Activated naive CD4-positive, alpha-beta T cell treated with anti-CD3 and anti-CD28 coated beads for 36 hours (primary cell): ENCODE measurements at regions not wholly inside any gene's neighbourhood (a gene's known extent, or its start where the extent isn't known, plus 50 kb on each side); places are given as distances from the start of the nearest gene placed in this dataset.

ENCODE experiments used
- CTCF ChIA-PET: fragments of 350-600 bp; sonication (Branson Sonifier 250); formaldehyde crosslinking; loops from one replicate; lab custom pipeline; 2021; ENCODE audit warnings: antibody characterized with exemption; lab: Charles Lee
- DNase-seq: peaks from one replicate; pipeline ENCODE4 v3.0.0-alpha.2; 2020
- H3K27ac Mint-ChIP-seq: one replicate; pipeline ENCODE4 v1.8.0; 2021; ENCODE audit warnings: mild to moderate bottlenecking, mixed read lengths
- H3K27me3 Mint-ChIP-seq: one replicate; pipeline ENCODE4 v1.8.0; 2021; ENCODE audit warnings: low read depth, mixed read lengths
- H3K36me3 Mint-ChIP-seq: one replicate; pipeline ENCODE4 v1.8.0; 2021; ENCODE audit warnings: low read depth, mixed read lengths
- H3K4me1 Mint-ChIP-seq: one replicate; pipeline ENCODE4 v1.8.0; 2021; ENCODE audit warnings: low read depth, mixed read lengths
- H3K4me3 Mint-ChIP-seq: one replicate; pipeline ENCODE4 v1.8.0; 2021; ENCODE audit warnings: mild to moderate bottlenecking, moderate library complexity, mixed read lengths
- H3K9me3 Mint-ChIP-seq: one replicate; pipeline ENCODE4 v1.8.0; 2021; ENCODE audit warnings: mixed read lengths
- intact Hi-C: fragments of 100-400 bp; cut with micrococcal nuclease; formaldehyde crosslinking; loops from one replicate; pipeline ENCODE4 v1.15.1; 2023

DNA sequence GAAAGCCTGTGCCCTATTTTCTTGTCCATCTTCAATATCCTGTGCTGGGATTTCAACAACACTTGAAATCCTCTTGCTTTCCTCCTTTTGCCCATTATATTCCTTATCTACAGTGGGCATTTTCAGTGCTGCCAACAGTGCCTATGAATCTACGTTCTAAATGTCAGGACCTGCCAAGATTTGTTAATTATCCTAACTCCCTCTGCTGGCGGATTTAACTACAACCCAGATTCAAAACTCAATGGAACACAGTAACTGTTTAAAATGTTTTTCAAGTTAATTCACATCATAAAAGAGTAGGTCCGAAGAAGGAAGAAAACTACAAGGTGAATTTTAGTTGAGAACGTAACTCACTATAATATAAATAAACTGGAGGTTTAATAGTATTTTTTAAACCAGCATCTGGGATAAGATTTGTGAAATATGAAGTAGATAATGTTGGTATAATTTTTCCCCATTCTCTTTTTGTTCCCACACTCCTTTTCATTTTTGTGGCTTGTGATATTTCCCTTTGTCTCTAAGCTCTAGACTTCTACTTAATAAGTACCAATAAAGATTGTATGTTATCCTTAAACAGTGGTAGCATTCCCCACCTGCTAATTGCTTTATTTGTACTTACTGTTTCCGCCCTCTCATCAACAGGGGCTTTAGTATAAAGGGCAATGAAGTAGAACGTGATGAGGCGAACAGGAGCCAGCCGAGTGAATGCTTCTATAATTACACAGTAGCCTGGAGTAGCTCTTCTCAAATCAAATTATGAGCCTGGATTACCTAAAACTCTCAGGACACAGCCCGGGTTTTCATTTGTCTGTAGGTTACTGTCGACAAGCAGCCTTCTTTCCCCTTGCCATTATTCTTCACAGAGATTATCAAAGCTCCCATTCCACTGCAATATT lies 302.5 kb upstream of the ATP11B start:
- no peak overlapping the region for H3K4me3 Mint-ChIP-seq
- H3K27ac Mint-ChIP-seq, result no peak overlapping the region
- no peaks in the 10 kb centered on the region for H3K36me3 Mint-ChIP-seq
- no peak for DNase-seq
- CTCF ChIA-PET, result no interaction called here
- no peaks in the 10 kb centered on the region for H3K9me3 Mint-ChIP-seq
- no peaks in the 10 kb centered on the region for H3K4me1 Mint-ChIP-seq
- intact Hi-C loops, result loop anchor here (2.0 kb wide), 1 partner anchor 782 kb away; no protein-coding TSS in a partner anchor
- H3K27me3 Mint-ChIP-seq, result no peaks in the 10 kb centered on the region

- intact Hi-C loops, result loop anchor here (2.0 kb wide), 1 partner anchor 783 kb away; no protein-coding TSS in a partner anchor
- Mint-ChIP-seq H3K36me3 (no peaks in the 10 kb centered on the region), H3K4me3 (no peak overlapping the region), H3K9me3 (no peaks in the 10 kb centered on the region), H3K27ac (no peak overlapping the region), H3K4me1 (no peaks in the 10 kb centered on the region), H3K27me3 (no peaks in the 10 kb centered on the region)
- CTCF ChIA-PET, result no interaction called here
- DNase-seq, result no peak
Measured at GRCh38 chr3:182491577-182491976, 301.7 kb upstream of the ATP11B start.

GRCh38 chr3:182492536-182492935 lies 300.8 kb upstream of the ATP11B start:
- no peaks in the 10 kb centered on the region for H3K9me3 Mint-ChIP-seq
- no peak overlapping the region for H3K4me3 Mint-ChIP-seq
- intact Hi-C loops, result no loop called here
- no peaks in the 10 kb centered on the region for H3K36me3 Mint-ChIP-seq
- H3K4me1 Mint-ChIP-seq, result no peaks in the 10 kb centered on the region
- H3K27ac Mint-ChIP-seq, result no peak overlapping the region
- no peaks in the 10 kb centered on the region for H3K27me3 Mint-ChIP-seq
- DNase-seq, result no peak
- CTCF ChIA-PET, result no interaction called here

DNA sequence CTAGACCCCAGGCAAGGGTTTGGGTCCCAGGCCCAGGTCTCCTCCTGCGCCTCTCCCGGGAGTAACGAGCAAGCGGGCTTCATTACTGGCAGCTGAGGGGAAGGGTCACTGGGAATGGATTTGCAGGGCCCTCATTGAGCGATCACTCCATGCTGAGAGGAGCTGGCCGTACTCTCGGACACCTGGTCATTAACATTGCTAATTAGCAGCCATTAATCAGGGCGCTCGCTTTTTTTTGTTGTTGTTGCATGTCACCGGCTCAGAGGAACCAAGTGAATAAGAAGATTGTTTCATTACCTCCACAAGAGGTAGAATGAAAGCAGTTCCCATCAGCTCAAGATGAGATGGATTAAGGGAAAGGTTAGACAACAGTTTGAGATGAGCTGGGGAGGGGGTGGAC lies 293.0 kb upstream of the ATP11B start:
- Mint-ChIP-seq H3K4me1 (no peaks in the 10 kb centered on the region), H3K9me3 (no peaks in the 10 kb centered on the region), H3K27me3 (no peaks in the 10 kb centered on the region), H3K36me3 (no peaks in the 10 kb centered on the region), H3K4me3 (no peak overlapping the region), H3K27ac (no peak overlapping the region)
- DNase-seq, result no peak
- CTCF ChIA-PET, result interaction anchor here (0.5 to 1.1 kb wide), 2 partner anchors 127 to 734 kb away, joined by 3 read pairs; no protein-coding TSS in a partner anchor
- intact Hi-C loops, result loop anchor here (10.0 kb wide), 1 partner anchor 185 kb away; no protein-coding TSS in a partner anchor

- Mint-ChIP-seq H3K36me3 (no peaks in the 10 kb centered on the region), H3K4me3 (no peak overlapping the region), H3K9me3 (no peaks in the 10 kb centered on the region), H3K27me3 (no peaks in the 10 kb centered on the region), H3K27ac (no peak overlapping the region), H3K4me1 (no peaks in the 10 kb centered on the region)
- CTCF ChIA-PET, result no interaction called here
- intact Hi-C loops, result loop anchor here (10.0 kb wide), 1 partner anchor 183 kb away; no protein-coding TSS in a partner anchor
- no peak for DNase-seq
Measured at GRCh38 chr3:182501856-182502255, 291.4 kb upstream of the ATP11B start.

- Mint-ChIP-seq H3K36me3 (no peaks in the 10 kb centered on the region), H3K4me3 (no peak overlapping the region), H3K27ac (no peak overlapping the region), H3K4me1 (no peaks in the 10 kb centered on the region), H3K9me3 (no peaks in the 10 kb centered on the region), H3K27me3 (no peaks in the 10 kb centered on the region)
- intact Hi-C loops, result loop anchor here (10.0 kb wide), 1 partner anchor 181 kb away; no protein-coding TSS in a partner anchor
- no peak for DNase-seq
- CTCF ChIA-PET, result interaction anchor here (1.0 kb wide), 1 partner anchor 14 kb away, joined by 4 read pairs; no protein-coding TSS in a partner anchor
Measured at GRCh38 chr3:182503401-182503800, 289.9 kb upstream of the ATP11B start.

- Mint-ChIP-seq H3K36me3 (no peaks in the 10 kb centered on the region), H3K4me3 (no peak overlapping the region), H3K27ac (no peak overlapping the region), H3K4me1 (no peaks in the 10 kb centered on the region), H3K27me3 (no peaks in the 10 kb centered on the region), H3K9me3 (no peaks in the 10 kb centered on the region)
- CTCF ChIA-PET, result interaction anchor here (0.7 kb wide), 1 partner anchor 488 kb away, joined by 5 read pairs; no protein-coding TSS in a partner anchor
- no peak for DNase-seq
- intact Hi-C loops, result loop anchor here (10.0 kb wide), 1 partner anchor 176 kb away; no protein-coding TSS in a partner anchor
Measured at GRCh38 chr3:182508919-182509711, 284.2 kb upstream of the ATP11B start.

DNA sequence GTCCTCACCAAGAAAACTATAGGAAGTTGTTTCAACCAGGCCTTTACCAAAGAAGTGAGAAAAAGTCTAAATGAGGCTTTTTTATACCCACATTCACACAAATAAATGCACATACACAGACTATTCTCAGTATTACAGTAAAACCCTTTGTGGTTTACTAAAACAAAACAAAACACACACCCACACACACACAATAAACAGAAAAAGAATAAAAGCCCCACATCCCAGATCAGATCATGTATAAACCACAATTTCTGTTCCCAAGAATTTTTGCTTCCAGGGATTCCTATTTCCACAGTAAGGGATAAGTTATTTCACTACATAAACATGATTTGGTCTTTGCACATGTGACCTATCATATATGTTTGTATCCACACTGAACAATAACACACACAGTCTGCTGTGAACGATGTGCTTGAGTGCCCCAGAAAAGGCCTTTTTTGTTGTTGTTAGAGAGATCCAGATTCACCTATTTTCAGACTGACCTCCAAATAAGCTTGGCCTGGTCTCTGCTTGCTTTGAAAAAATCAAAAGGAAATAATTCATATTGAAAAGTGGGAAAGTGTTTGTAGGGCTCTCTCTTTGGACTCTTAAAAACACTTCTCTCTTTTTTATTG lies 283.4 kb upstream of the ATP11B start:
- Mint-ChIP-seq H3K9me3 (no peaks in the 10 kb centered on the region), H3K36me3 (no peaks in the 10 kb centered on the region), H3K4me3 (no peak overlapping the region), H3K27ac (no peak overlapping the region), H3K4me1 (no peaks in the 10 kb centered on the region), H3K27me3 (no peaks in the 10 kb centered on the region)
- intact Hi-C loops, result loop anchor here (10.0 kb wide), 1 partner anchor 175 kb away; no protein-coding TSS in a partner anchor
- CTCF ChIA-PET, result no interaction called here
- no peak for DNase-seq

GRCh38 chr3:182514236-182514964 lies 278.9 kb upstream of the ATP11B start:
- Mint-ChIP-seq H3K36me3 (no peaks in the 10 kb centered on the region), H3K4me1 (no peaks in the 10 kb centered on the region), H3K27ac (no peak overlapping the region), H3K9me3 (no peaks in the 10 kb centered on the region), H3K27me3 (no peaks in the 10 kb centered on the region), H3K4me3 (no peak overlapping the region)
- CTCF ChIA-PET, result no interaction called here
- intact Hi-C loops, result no loop called here
- no peak for DNase-seq

DNA sequence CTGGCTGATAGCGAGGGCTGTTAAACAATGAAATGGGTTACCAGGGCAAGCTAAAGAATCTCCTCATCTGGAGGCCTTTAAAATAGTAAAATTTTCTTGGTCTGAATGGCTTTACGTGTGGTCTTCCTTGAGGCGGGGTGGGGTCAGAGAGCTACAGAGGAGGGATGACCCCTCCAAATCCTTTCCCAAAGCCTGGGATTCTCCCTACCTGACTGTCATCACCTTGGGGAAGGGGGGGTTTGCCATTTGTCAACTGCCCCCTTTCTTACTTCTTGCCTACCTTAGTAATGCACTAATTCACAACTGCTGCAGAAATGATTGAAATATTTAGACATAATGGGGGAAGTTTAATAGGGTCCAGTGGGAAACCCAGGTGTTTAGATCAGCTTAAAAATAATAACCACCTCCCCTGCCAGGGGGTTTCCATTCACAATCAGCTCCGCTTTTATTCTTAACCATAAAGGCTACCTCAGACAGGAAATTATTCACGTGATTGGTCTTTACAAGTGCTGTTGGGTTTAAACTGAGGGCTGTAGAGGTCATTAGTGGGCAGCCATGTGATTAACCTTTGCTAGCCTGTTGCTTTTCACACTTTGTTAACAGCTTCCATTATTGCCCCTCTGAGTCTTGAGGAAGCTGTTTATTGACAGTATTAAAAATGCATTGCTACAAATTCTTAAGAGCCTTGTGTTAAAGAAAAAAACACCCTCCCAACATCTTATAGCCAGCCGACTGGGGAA lies 276.5 kb upstream of the ATP11B start:
- intact Hi-C loops, result no loop called here
- H3K27me3 Mint-ChIP-seq, result no peaks in the 10 kb centered on the region
- no peaks in the 10 kb centered on the region for H3K4me1 Mint-ChIP-seq
- H3K27ac Mint-ChIP-seq, result no peak overlapping the region
- H3K4me3 Mint-ChIP-seq, result no peak overlapping the region
- no peaks in the 10 kb centered on the region for H3K36me3 Mint-ChIP-seq
- no peak for DNase-seq
- CTCF ChIA-PET, result no interaction called here
- H3K9me3 Mint-ChIP-seq, result no peaks in the 10 kb centered on the region

GRCh38 chr3:182519569-182519968 lies 273.7 kb upstream of the ATP11B start:
- DNase-seq, result no peak
- H3K4me3 Mint-ChIP-seq, result no peak overlapping the region
- intact Hi-C loops, result no loop called here
- no peaks in the 10 kb centered on the region for H3K4me1 Mint-ChIP-seq
- CTCF ChIA-PET, result no interaction called here
- no peaks in the 10 kb centered on the region for H3K27me3 Mint-ChIP-seq
- no peaks in the 10 kb centered on the region for H3K9me3 Mint-ChIP-seq
- H3K27ac Mint-ChIP-seq, result no peak overlapping the region
- H3K36me3 Mint-ChIP-seq, result no peaks in the 10 kb centered on the region
